HFF-Myc (cell line): ENCODE measurements at regions not wholly inside any gene's neighbourhood (a gene's known extent, or its start where the extent isn't known, plus 50 kb on each side); places are given as distances from the start of the nearest gene placed in this dataset.
"Not testable (repeated sequence)": the region's sequence is repeated elsewhere in the genome, so short reads cannot be mapped to it uniquely, and the experiment has no call there.

Source experiments
- DNase-seq: peaks from one replicate; pipeline ENCODE4 v3.0.0-alpha.2; 2011; ENCODE audit warnings: low read depth; ENCODE audit errors: extremely low read depth
- H3K4me3 ChIP-seq: replicated peaks from 2 replicates; pipeline ENCODE4 v1.5.1; 2011; ENCODE audit warnings: low read depth, mild to moderate bottlenecking, control low read depth, low read length
- TF ChIP-seq, protein P1 (sequence below): IDR thresholded peaks from 2 replicates; pipeline ENCODE4 v1.5.1; 2012; ENCODE audit warnings: mild to moderate bottlenecking, low read depth, low read length, control low read depth; ENCODE audit errors: missing control alignments

DNA sequence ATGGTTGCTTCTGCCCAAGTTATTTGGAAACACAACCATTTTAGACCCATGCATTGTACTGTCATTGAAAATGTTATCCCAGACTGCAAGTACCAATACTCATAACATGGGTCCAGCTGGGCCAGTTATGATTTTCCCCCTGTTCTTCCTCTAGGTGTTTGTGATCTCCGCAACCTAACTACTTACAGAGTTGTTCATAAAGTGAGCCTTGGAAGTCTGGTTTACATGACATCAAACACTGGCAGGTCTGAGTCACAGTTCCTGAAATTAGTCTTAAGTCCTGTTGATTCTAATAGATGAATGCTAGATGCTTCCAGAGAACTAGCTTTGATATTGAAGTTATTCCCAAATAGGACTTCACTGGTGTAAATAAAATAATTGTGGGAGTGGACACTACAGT lies 487.0 kb downstream of the MED13L start:
- H3K4me3 ChIP-seq = no peak overlapping the region
- DNase-seq = no peak
- TF ChIP-seq, protein P1, sequence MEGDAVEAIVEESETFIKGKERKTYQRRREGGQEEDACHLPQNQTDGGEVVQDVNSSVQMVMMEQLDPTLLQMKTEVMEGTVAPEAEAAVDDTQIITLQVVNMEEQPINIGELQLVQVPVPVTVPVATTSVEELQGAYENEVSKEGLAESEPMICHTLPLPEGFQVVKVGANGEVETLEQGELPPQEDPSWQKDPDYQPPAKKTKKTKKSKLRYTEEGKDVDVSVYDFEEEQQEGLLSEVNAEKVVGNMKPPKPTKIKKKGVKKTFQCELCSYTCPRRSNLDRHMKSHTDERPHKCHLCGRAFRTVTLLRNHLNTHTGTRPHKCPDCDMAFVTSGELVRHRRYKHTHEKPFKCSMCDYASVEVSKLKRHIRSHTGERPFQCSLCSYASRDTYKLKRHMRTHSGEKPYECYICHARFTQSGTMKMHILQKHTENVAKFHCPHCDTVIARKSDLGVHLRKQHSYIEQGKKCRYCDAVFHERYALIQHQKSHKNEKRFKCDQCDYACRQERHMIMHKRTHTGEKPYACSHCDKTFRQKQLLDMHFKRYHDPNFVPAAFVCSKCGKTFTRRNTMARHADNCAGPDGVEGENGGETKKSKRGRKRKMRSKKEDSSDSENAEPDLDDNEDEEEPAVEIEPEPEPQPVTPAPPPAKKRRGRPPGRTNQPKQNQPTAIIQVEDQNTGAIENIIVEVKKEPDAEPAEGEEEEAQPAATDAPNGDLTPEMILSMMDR = no peak

DNA sequence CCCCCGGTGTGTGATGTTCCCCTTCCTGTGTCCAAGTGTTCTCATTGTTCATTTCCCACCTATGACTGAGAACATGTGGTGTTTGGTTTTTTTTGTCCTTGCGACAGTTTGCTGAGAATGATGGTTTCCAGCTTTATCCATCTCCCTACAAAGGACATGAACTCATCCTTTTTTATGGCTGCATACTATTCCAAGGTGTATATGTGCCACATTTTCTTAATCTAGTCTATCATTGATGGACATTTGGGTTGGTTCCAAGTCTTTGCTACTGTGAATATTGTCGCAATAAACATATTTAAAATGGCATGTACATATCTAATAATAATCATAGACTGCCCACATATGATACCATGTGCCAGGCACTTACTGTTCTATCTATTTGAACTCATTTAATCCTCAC lies 491.0 kb downstream of the MED13L start:
- DNase-seq, H3K4me3 ChIP-seq: not testable (repeated sequence)

DNA sequence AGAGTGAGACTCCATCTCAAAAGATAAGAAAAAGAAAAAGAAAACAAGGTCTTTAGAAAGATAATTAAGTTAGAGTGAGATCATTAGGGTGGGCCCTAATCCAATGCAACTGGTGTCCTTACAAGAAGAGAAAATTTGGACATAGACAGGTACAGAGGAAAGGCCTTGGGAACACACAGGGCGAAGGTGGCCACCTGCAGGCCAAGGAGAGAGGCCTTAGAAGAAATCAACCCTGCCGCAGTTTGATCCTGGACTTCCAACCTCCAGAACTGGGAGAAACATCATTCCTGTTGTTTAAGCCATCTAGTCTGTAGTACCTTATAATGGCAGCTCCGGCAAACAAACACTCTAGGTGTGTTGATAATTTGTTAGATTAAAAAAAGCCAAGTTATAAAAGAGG lies 491.9 kb downstream of the MED13L start:
- no peak for DNase-seq
- no peak overlapping the region for H3K4me3 ChIP-seq
- TF ChIP-seq, protein P1 = peak; percentile 6

DNA sequence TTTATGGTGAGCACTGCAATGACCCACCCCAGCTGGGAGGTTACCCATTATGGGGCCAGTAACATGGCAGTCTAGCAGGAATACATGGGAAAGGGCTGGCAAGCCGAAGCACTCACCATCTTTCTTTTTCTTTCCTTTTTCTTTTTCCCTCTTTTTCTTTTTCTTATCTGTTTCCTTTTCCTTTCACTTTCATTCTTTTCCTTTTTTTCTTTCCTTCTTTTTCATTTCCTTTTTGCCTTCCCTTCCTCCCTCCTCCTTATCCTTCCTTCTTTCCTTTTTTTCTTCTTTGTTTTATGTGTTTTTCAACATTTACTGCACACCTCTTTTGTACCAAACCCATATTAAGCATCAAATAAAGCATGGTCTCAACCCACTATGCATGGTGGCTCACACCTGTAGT lies 501.1 kb downstream of the MED13L start:
- TF ChIP-seq, protein P1 = no peak
- no peak for DNase-seq
- H3K4me3 ChIP-seq = no peak overlapping the region

DNA sequence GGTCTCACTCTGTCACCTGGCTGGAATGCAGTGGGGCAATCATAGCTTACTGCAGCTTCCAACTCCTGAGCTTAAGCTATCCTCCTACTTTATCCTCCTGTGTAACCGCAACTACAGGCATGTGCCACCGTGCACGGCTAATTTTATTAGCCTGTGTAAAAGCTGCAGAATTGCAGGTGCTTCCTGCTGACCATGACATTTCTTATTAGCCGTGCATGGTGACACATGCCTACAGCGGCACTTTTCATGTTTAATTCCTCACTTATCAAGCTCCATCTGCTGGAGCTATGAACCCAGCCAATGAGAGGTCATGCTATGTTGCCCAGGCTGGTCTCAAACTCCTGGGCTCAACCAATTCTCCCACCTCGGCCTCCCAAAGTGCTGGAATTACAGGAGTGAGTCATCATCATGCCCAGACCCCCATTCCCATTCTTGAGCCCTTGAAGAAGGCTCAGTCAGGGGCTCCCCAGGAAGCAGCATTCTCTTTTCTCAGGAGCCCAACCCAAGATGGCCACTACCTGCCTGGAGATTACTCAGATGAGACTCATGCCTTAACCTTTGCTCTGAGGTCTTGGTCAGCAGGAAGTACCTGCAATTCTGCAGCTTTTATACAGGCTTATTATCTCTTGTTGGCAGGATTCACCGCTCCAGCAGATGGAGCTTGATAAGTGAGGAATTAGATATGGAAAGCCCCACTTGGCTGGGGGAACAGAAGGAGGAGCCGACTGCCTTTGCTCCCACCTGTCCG lies 503.2 kb downstream of the MED13L start:
- TF ChIP-seq, protein P1 = no peak
- DNase-seq = no peak

DNA sequence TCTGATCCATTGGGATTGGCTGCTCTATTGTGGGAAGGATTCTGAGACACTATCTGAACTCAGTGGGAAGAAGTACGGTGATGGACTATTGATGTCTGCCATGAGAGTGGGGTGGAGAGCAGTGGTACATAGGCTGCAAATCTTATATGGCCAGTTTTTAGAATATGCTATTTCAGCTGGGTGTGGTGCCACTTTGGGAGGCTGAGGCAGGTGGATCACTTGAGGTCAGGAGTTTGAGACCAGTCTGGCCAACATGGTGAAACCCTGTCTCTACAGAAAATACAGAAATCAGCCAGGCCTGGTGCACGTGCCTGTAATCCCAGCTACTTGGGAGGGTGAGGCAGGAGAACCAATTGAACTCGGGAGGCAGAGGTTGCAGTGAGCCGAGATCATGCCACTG lies 505.9 kb downstream of the MED13L start:
- TF ChIP-seq, protein P1 = no peak
- H3K4me3 ChIP-seq = no peak overlapping the region

More for the DNA sequence above, 503.2 kb downstream of the MED13L start:
- H3K4me3 ChIP-seq = no peak overlapping the region

DNA sequence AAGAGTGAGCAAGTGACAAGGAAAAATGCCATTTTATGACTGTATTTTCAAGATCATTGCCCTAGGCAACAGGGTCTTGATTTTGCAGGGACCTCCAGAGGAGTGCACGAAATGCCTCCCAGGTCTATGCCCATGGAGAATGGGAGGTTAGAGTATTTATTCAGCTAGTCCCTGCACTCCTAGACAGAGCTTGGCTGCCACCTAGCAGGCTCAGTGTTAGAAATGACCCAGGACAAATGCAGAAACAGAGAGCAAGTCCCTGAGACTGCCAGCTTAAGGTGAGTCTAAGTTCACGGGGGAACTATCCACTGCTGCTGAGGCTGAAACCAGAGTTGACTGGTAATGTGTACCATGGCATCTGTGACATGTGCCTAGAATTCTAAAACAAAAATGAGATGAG lies 506.4 kb downstream of the MED13L start:
- DNase-seq = no peak
- no peak overlapping the region for H3K4me3 ChIP-seq
- TF ChIP-seq, protein P1 = peak; percentile 31

More for the DNA sequence above, 505.9 kb downstream of the MED13L start:
- no peak for DNase-seq
